BE2C (cell line): ENCODE measurements at regions not wholly inside any gene's neighbourhood (a gene's known extent, or its start where the extent isn't known, plus 50 kb on each side); places are given as distances from the start of the nearest gene placed in this dataset.

Source experiments
- DNase-seq: peaks from one replicate; pipeline ENCODE4 v3.0.0-alpha.2; 2020
- H3K27me3 ChIP-seq: fragments of 250-450 bp; sonication (Bioruptor Pico); 2 replicates; pipeline ENCODE4 v1.5.1; 2020; ENCODE audit warnings: mild to moderate bottlenecking
- H3K36me3 ChIP-seq: fragments of 250-450 bp; sonication (Bioruptor Pico); 2 replicates; pipeline ENCODE4 v1.5.1; 2020; ENCODE audit warnings: mild to moderate bottlenecking
- H3K4me1 ChIP-seq: fragments of 250-450 bp; sonication (Bioruptor Pico); 2 replicates; pipeline ENCODE4 v1.5.1; 2020
- H3K4me3 ChIP-seq: 2 replicates; pipeline ENCODE4 v1.5.1; 2011; ENCODE audit warnings: low read depth, low read length
- H3K9me3 ChIP-seq: fragments of 250-450 bp; sonication (Bioruptor Pico); 2 replicates; pipeline ENCODE4 v1.5.1; 2020
- TF ChIP-seq, protein P1 (sequence below): IDR thresholded peaks from 2 replicates; pipeline ENCODE4 v1.5.1; 2012; ENCODE audit warnings: mild to moderate bottlenecking, low read depth, low read length

DNA sequence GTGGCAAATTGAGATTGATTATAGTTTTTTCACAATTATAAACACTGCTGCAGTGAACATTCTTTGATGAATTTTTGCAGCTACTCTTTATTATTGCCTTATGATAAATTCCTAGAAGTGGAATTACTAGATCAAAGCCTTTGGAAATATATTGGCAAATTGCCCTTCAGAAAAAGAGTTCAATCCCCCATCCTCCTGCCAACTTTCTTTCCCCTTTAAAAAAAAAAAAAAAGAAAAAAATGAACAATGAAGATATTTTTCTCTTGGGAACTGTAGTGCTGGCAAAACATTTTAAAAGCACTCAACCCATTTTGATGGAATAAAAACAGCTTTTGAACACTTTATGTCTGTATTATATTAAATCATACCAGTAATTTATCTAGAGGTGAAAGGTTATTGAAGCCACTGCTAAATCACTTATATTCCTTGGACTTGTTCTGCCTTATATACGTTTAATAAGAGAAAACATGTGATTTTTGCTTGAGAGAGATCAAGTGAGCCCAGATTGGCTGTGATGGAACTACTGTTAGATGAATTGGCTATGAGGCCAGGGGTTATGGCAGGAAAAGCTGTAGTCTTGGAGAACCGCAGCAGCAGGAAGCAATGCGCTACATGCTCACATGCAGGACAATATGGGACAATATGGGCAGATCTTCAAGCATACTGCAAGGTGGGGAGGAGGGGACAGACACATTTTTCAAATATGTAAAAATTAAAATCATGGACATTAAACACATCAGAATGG, 212.8 kb upstream of the C2CD4B start:
- H3K4me1 ChIP-seq = no peaks in the 10 kb centered on the region
- H3K4me3 ChIP-seq = no peak overlapping the region
- no peaks in the 10 kb centered on the region for H3K9me3 ChIP-seq
- H3K27me3 ChIP-seq = no peaks in the 10 kb centered on the region
- TF ChIP-seq, protein P1, sequence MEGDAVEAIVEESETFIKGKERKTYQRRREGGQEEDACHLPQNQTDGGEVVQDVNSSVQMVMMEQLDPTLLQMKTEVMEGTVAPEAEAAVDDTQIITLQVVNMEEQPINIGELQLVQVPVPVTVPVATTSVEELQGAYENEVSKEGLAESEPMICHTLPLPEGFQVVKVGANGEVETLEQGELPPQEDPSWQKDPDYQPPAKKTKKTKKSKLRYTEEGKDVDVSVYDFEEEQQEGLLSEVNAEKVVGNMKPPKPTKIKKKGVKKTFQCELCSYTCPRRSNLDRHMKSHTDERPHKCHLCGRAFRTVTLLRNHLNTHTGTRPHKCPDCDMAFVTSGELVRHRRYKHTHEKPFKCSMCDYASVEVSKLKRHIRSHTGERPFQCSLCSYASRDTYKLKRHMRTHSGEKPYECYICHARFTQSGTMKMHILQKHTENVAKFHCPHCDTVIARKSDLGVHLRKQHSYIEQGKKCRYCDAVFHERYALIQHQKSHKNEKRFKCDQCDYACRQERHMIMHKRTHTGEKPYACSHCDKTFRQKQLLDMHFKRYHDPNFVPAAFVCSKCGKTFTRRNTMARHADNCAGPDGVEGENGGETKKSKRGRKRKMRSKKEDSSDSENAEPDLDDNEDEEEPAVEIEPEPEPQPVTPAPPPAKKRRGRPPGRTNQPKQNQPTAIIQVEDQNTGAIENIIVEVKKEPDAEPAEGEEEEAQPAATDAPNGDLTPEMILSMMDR = no peak
- no peaks in the 10 kb centered on the region for H3K36me3 ChIP-seq
- DNase-seq = no peak

DNA sequence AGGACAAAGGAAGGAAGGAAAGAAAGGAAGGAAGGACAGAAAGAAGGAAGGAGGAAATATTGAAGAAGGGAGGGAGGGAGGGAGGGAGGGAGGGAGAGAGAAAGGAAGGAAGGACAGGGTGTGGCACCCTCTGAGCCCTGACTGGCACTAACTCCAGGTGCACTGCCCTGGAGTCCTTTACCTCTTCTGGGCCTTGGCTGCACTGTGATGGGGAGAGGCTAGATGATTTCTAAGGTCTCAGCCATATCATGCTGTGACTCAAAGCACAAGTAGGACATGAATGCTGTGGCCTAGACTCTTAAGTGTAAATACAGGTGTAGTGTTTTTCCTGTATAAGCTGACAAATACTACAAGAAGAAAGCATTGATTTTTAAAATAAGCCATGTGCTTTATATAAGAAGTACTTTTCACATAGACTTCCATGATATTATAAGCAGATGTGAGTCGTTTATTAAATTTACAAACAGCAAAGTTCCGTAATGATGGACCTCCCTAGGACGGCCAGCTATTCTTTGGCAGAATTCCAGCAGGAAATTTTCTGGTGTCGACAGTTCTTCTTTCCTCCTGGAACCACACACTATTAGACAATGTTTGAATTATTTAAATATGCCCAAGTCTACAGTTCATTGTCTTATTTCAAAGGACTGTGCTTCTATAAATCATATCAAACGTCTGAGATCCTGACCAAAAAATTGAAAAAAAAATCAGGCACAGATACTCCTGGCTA, 213.8 kb upstream of the C2CD4B start:
- TF ChIP-seq, protein P1 = no peak
- no peak for DNase-seq
- H3K36me3 ChIP-seq = no peaks in the 10 kb centered on the region
- no peak overlapping the region for H3K4me3 ChIP-seq
- no peaks in the 10 kb centered on the region for H3K27me3 ChIP-seq
- no peaks in the 10 kb centered on the region for H3K9me3 ChIP-seq
- H3K4me1 ChIP-seq = no peaks in the 10 kb centered on the region; the same call in 1 of the 2 replicates

DNA sequence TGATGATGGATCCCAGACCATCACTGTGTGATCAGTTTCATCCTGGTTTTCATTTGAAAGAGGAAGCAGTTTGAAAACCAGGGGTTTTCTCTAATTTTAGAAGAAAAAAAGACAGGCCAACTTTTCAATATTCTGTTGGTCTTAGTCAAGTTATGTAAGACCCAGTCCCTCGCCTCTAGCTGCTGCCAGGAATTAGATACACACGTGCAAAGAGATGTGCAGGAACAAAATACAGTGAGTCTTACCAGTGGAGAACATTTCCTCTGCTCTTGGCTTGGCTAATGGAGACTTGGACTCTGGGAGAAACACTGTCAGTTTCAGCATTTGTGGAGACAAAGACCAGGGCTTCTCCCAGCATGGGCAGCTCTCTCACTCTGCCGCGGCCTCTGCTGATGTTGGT, 214.9 kb upstream of the C2CD4B start:
- TF ChIP-seq, protein P1 = no peak

DNA sequence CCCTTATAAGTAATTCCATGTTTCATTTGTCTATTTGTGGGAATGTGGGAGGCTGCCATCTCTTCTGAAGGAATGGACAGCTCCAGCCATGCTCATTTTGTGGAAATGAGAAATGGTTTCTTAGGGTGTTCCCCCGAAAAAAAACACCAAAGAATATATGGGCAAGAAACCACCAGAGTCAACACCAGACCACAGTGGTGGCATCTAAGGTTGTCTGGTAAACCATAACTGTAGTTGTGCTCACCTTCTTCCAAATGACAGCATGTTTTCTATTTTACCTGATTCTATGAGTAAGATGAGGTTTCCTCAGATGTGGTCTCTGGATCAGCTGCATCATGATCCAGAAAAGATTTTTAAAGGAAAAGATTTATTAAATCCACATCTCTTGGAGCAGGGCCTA, 217.0 kb upstream of the C2CD4B start:
- no peak for DNase-seq
- H3K4me3 ChIP-seq = no peak overlapping the region
- peaks cover 11% of the 10 kb centered on the region for H3K27me3 ChIP-seq
- no peaks in the 10 kb centered on the region; the same call in 1 of the 2 replicates for H3K4me1 ChIP-seq
- H3K36me3 ChIP-seq = no peaks in the 10 kb centered on the region
- no peaks in the 10 kb centered on the region for H3K9me3 ChIP-seq
- TF ChIP-seq, protein P1 = no peak

More for the DNA sequence above, 214.9 kb upstream of the C2CD4B start:
- H3K9me3 ChIP-seq = no peaks in the 10 kb centered on the region
- no peak overlapping the region for H3K4me3 ChIP-seq
- no peaks in the 10 kb centered on the region; the same call in 1 of the 2 replicates for H3K4me1 ChIP-seq
- H3K27me3 ChIP-seq = peaks cover 5% of the 10 kb centered on the region; the same call in 1 of the 2 replicates
- no peaks in the 10 kb centered on the region for H3K36me3 ChIP-seq
- DNase-seq = no peak

DNA sequence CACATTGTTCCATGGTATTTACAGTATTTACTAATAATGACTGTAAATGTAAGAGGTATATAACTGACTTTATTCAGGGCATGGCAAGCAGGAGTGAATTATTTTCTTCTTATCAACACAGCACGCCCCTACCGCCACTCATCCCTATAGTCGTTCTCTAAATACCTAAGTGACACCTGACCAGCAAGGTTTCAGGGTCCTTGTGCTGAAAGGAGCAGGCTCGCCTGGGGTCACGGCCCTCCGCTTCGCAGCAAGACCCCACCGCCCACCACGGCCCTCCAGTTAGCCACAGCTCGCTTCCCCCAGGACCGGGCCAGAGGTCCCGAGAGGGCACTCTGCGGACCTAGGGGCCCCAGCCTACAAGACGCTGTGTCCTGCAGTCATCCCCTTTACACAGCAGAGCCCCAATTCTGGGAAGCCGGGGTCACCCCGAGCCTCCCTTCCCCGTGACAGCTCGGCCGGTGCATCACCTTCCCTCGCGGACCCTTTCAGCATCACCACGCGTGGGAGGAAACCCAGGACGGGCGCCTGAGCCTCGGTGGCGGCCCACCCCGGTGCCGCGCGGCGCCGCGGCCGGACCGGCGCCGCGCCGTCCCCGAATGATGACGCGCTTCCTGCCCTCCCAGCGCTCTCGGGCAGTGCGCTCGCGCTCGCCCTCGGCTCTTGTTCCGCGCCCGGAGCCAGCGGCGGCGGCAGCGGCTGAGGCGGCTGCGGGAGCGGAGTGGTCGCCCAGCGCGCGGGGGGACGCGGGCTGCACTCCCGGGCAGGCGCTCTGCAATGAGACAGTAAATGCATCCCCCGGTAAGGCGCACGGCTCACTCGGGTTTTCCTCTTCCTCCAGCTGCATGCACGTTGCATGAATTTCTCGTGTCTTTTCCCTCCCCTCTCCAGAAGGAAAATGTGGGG, 225.1 kb upstream of the C2CD4B start, which contains the start of gene TLN2:
TLN2 (plus strand) TSS at position 666 of the 906 bp plus-strand sequence.
- Histone ChIP-seq H3K4me3 (peak within 1 kb of the TSS; percentile 94), H3K4me1 (peaks cover 7% of the 10 kb centered on the region; the same call in 1 of the 2 replicates), H3K36me3 (no peaks in the 10 kb centered on the region), H3K27me3 (peaks cover 5% of the 10 kb centered on the region; the same call in 1 of the 2 replicates), H3K9me3 (no peaks in the 10 kb centered on the region)
- TF ChIP-seq, protein P1 = no peak
- DNase-seq = peak; percentile 82
